Spleen (tissue), 11 donors: ENCODE measurements at regions not wholly inside any gene's neighbourhood (a gene's known extent, or its start where the extent isn't known, plus 50 kb on each side); places are given as distances from the start of the nearest gene placed in this dataset.

Experiments used
- DNase-seq: peaks from one replicate; pipeline ENCODE4 v3.0.0-alpha.2; 2020
- H3K27ac ChIP-seq, 8 donors: fragments of 200-600 bp; sonication (generic) in 7 of 8; 1 replicate in 4 of 8; 2 replicates in 4 of 8; pipeline versions ENCODE4 v1.5.0 to v1.8.0; 2016 to 2021; ENCODE audit warnings: inconsistent platforms in 4 of 8, mild to moderate bottlenecking in 4 of 8, moderate library complexity in 1 of 8
- H3K27me3 ChIP-seq, 7 donors: fragments of 200-600 bp; sonication (generic) in 6 of 7; replicated peaks in 1 of 7; 1 replicate in 4 of 7; 2 replicates in 3 of 7; pipeline versions ENCODE4 v1.5.0 to v1.8.0; 2016 to 2021; ENCODE audit warnings: inconsistent platforms in 3 of 7, mild to moderate bottlenecking in 1 of 7
- H3K36me3 ChIP-seq, 6 donors: fragments of 200-600 bp; sonication (generic) in 5 of 6; 1 replicate in 4 of 6; 2 replicates in 2 of 6; pipeline versions ENCODE4 v1.5.0 to v1.8.0; 2016 to 2021; ENCODE audit warnings: inconsistent platforms in 2 of 6
- H3K4me1 ChIP-seq, 6 donors: fragments of 200-600 bp; sonication (generic) in 5 of 6; 1 replicate in 3 of 6; 2 replicates in 3 of 6; pipeline versions ENCODE4 v1.5.0 to v1.8.0; 2016 to 2021; ENCODE audit warnings: inconsistent platforms in 3 of 6
- H3K4me3 ChIP-seq, 8 donors: fragments of 200-600 bp; sonication (generic) in 7 of 8; 1 replicate in 4 of 8; 2 replicates in 4 of 8; pipeline versions ENCODE4 v1.5.0 to v1.8.0; 2016 to 2021; ENCODE audit warnings: inconsistent platforms in 4 of 8, mild to moderate bottlenecking in 4 of 8, moderate library complexity in 2 of 8
- H3K9me3 ChIP-seq, 8 donors: fragments of 200-600 bp; sonication (generic) in 7 of 8; 1 replicate in 4 of 8; 2 replicates in 4 of 8; pipeline versions ENCODE4 v1.5.0 to v1.8.0; 2016 to 2021; ENCODE audit warnings: inconsistent platforms in 4 of 8
- POLR2A ChIP-seq, 3 donors: fragments of 450-650 bp; IDR thresholded peaks; one replicate each; pipeline ENCODE4 v1.5.1; 2017; ENCODE audit warnings: antibody characterized with exemption in 3 of 3, mild to moderate bottlenecking in 1 of 3
- POLR2AphosphoS5 ChIP-seq, 3 donors: sonication (generic); formaldehyde crosslinking; IDR thresholded peaks; one replicate each; pipeline ENCODE4 v1.5.1; 2017; ENCODE audit warnings: antibody characterized with exemption in 3 of 3
- WGBS, 5 donors: extraction: QIAGEN DNeasy Blood & Tissue Kit in 3 of 5; methylation state at CpG; one replicate each; pipeline versions ENCODE4 v1.1.5 to v1.1.7; 2013 to 2018; 5-methylcytosine and 5-hydroxymethylcytosine counted together
- intact Hi-C: fragments of 100-400 bp; cut with DNase I; formaldehyde crosslinking; loops from one replicate; pipeline ENCODE4 v1.15.0; 2023; ENCODE audit warnings: low total_unique reads
- TF ChIP-seq, protein P1 (sequence below), 11 experiments: fragments of 200-600 bp in 7 of 11; fragments of 450-650 bp in 4 of 11; sonication (generic) in 4 of 11; IDR thresholded peaks in 8 of 11; conservative IDR thresholded peaks in 3 of 11; 1 replicate in 7 of 11; 2 replicates in 4 of 11; pipeline versions ENCODE4 v1.4.0 to v1.8.0; 2016 to 2021; ENCODE audit warnings: antibody characterized with exemption in 11 of 11, inconsistent platforms in 4 of 11, mild to moderate bottlenecking in 1 of 11
- donor health status: healthy with polysubstance abuse.
- donor health status: DM: no; HTN: no; CAD: no; lungs with moderate emphysema.
- donor health status: DM: no; HTN: no; CAD: no.
- donor health status: Bipolar disorder and iron deficiency.
- donor health status: healthy.
- donor health status: DM: no; HTN: no; CAD: no.
- donor health status: DM: yes; HTN: yes; CAD: no.

GRCh38 chrX:42466332-42467046, 311.5 kb downstream of the PPP1R2C start:
- Histone ChIP-seq H3K27ac (no peak overlapping the region), H3K36me3 (no peaks in the 10 kb centered on the region), H3K9me3 (no peaks in the 10 kb centered on the region), H3K27me3 (no peaks in the 10 kb centered on the region), H3K4me1 (no peaks in the 10 kb centered on the region), H3K4me3 (no peak overlapping the region)
- 57 to 82% (median 74%) methylated on average over 4 of the region's 4 CpGs for WGBS, 5 donors
- no peak for DNase-seq
- intact Hi-C loops = no loop called here
- no peak for TF ChIP-seq POLR2AphosphoS5 (IDR thresholded peaks at IDR 0.05)
- TF ChIP-seq, protein P1, sequence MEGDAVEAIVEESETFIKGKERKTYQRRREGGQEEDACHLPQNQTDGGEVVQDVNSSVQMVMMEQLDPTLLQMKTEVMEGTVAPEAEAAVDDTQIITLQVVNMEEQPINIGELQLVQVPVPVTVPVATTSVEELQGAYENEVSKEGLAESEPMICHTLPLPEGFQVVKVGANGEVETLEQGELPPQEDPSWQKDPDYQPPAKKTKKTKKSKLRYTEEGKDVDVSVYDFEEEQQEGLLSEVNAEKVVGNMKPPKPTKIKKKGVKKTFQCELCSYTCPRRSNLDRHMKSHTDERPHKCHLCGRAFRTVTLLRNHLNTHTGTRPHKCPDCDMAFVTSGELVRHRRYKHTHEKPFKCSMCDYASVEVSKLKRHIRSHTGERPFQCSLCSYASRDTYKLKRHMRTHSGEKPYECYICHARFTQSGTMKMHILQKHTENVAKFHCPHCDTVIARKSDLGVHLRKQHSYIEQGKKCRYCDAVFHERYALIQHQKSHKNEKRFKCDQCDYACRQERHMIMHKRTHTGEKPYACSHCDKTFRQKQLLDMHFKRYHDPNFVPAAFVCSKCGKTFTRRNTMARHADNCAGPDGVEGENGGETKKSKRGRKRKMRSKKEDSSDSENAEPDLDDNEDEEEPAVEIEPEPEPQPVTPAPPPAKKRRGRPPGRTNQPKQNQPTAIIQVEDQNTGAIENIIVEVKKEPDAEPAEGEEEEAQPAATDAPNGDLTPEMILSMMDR (IDR thresholded peaks at IDR 0.05 in 8 of 11, conservative IDR thresholded peaks at IDR 0.05 in 3 of 11) = no peak
- TF ChIP-seq POLR2A (IDR thresholded peaks at IDR 0.05) = no peak

DNA sequence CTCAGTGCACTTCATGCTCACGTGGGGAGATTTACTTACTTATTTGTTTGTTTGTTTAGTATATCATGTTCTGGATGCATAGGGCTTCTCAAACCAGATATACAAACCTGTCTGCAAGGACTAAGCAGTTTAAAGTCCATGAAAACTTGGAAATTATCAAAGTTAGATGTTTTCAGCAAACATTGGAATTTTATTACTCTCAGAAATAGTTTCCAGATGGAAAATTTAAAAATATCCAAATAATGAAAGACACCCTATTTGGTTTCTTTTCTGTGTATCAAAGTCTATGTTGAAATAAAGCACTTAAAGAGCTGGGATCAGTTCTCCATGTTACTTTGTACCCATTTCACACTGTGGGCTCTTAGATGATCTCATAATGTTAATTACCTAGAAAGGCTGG, 312.1 kb downstream of the PPP1R2C start:
- intact Hi-C loops = no loop called here
- no peak overlapping the region for H3K4me3 ChIP-seq
- no peak overlapping the region for H3K27ac ChIP-seq
- 68 to 93% (median 81%) methylated on average over 1 of the region's 1 CpG for WGBS, 5 donors
- no peak for DNase-seq
- H3K36me3 ChIP-seq = no peaks in the 10 kb centered on the region
- H3K4me1 ChIP-seq = no peaks in the 10 kb centered on the region
- TF ChIP-seq, protein P1 (IDR thresholded peaks at IDR 0.05 in 8 of 11, conservative IDR thresholded peaks at IDR 0.05 in 3 of 11) = no peak
- no peak for TF ChIP-seq POLR2AphosphoS5 (IDR thresholded peaks at IDR 0.05)
- no peaks in the 10 kb centered on the region for H3K9me3 ChIP-seq
- H3K27me3 ChIP-seq = peaks cover 0 to 2% (median 0%) of the 10 kb centered on the region in 7 donors

- Histone ChIP-seq H3K36me3 (no peaks in the 10 kb centered on the region), H3K27ac (no peak overlapping the region), H3K9me3 (no peaks in the 10 kb centered on the region), H3K4me1 (no peaks in the 10 kb centered on the region), H3K4me3 (no peak overlapping the region), H3K27me3 (peaks cover 0 to 5% (median 0%) of the 10 kb centered on the region in 7 donors)
- 74 to 98% (median 93%) methylated on average over 4 of the region's 4 CpGs for WGBS, 5 donors
- TF ChIP-seq POLR2A (IDR thresholded peaks at IDR 0.05) (no peak), POLR2AphosphoS5 (IDR thresholded peaks at IDR 0.05) (no peak)
- TF ChIP-seq, protein P1 (IDR thresholded peaks at IDR 0.05 in 8 of 11, conservative IDR thresholded peaks at IDR 0.05 in 3 of 11) = no peak
- no peak for DNase-seq
- intact Hi-C loops = no loop called here
Measured at GRCh38 chrX:42463706-42464490, 314.1 kb downstream of the PPP1R2C start.

DNA sequence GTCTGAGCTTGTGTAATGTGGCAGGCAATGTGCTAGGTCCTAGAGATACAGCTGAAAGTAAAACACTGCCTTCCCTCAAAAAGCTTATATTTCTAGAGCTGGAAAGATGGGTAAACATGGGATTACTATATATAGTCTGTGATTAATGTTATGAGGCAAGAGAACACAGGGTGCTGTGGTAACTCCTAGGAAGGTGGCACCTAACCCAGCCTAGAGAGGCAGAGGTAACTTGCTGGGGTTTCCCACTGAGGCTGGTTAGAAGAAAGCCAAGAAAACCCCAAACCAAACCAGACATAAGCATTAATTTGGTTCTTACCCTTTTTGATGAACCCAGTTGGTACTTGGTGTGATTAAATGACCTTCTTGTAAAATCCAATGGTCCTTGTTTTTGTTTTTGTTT, 315.0 kb downstream of the PPP1R2C start:
- H3K4me3 ChIP-seq = no peak overlapping the region
- intact Hi-C loops = no loop called here

More for the DNA sequence above, 315.0 kb downstream of the PPP1R2C start:
- H3K27ac ChIP-seq = no peak overlapping the region
- no peaks in the 10 kb centered on the region for H3K4me1 ChIP-seq
- H3K27me3 ChIP-seq = peaks cover 0 to 5% (median 0%) of the 10 kb centered on the region in 7 donors
- H3K36me3 ChIP-seq = no peaks in the 10 kb centered on the region
- TF ChIP-seq, protein P1 (IDR thresholded peaks at IDR 0.05 in 8 of 11, conservative IDR thresholded peaks at IDR 0.05 in 3 of 11) = no peak
- no peak for TF ChIP-seq POLR2A (IDR thresholded peaks at IDR 0.05)
- TF ChIP-seq POLR2AphosphoS5 (IDR thresholded peaks at IDR 0.05) = no peak
- H3K9me3 ChIP-seq = no peaks in the 10 kb centered on the region
- DNase-seq = no peak
